MCF 10A (cell line): ENCODE measurements at regions not wholly inside any gene's neighbourhood (a gene's known extent, or its start where the extent isn't known, plus 50 kb on each side); places are given as distances from the start of the nearest gene placed in this dataset.
"Not testable (repeated sequence)": the region's sequence is repeated elsewhere in the genome, so short reads cannot be mapped to it uniquely, and the experiment has no call there.

ENCODE experiments used
- BruUV-seq: library from RNA; stranded (reverse); fragments of 400-500 nt; replicated peaks from 2 replicates; lab custom pipeline; 2021; lab: Mats Ljungman, UMichigan
- CTCF ChIA-PET: fragments of 300-600 bp; sonication (Branson Sonifier 250); formaldehyde crosslinking; extraction: SDS; loops from one replicate; lab custom pipeline; 2021; ENCODE audit warnings: antibody characterized with exemption, inconsistent platforms; lab: Yijun Ruan, JAX
- POLR2A ChIA-PET: fragments of 300-600, 350-650 bp; sonication (Branson Sonifier 250); formaldehyde crosslinking; extraction: SDS; loops from one replicate; lab custom pipeline; 2020; ENCODE audit warnings: antibody characterized with exemption, inconsistent platforms; lab: Yijun Ruan, JAX
- DNase-seq: peaks from one replicate; pipeline ENCODE4 v3.0.0-alpha.2; 2018; ENCODE audit not compliant: unreplicated experiment
- H3K27ac Mint-ChIP-seq: one replicate; pipeline ENCODE4 v1.8.0; 2022; ENCODE audit warnings: mild to moderate bottlenecking, low read depth, mixed read lengths; ENCODE audit not compliant: unreplicated experiment
- H3K27me3 Mint-ChIP-seq: one replicate; pipeline ENCODE4 v1.8.0; 2022; ENCODE audit warnings: mixed read lengths; ENCODE audit not compliant: insufficient read depth, unreplicated experiment
- H3K36me3 Mint-ChIP-seq: one replicate; pipeline ENCODE4 v1.8.0; 2022; ENCODE audit warnings: mild to moderate bottlenecking, moderate library complexity, mixed read lengths; ENCODE audit not compliant: insufficient read depth, unreplicated experiment
- H3K4me1 Mint-ChIP-seq: one replicate; pipeline ENCODE4 v1.8.0; 2022; ENCODE audit warnings: mixed read lengths; ENCODE audit not compliant: insufficient read depth, unreplicated experiment
- H3K4me3 Mint-ChIP-seq: one replicate; pipeline ENCODE4 v1.8.0; 2022; ENCODE audit warnings: mild to moderate bottlenecking, moderate library complexity, mixed read lengths; ENCODE audit not compliant: unreplicated experiment
- H3K9me3 Mint-ChIP-seq: one replicate; pipeline ENCODE4 v1.8.0; 2022; ENCODE audit warnings: mixed read lengths; ENCODE audit not compliant: unreplicated experiment
- intact Hi-C: fragments of 100-400 bp; cut with micrococcal nuclease; formaldehyde crosslinking; loops from 2 replicates; pipeline ENCODE4 v1.14.1; 2022
- TF ChIP-seq, protein P1 (sequence below): fragments of 200-600 bp; IDR thresholded peaks from one replicate; pipeline ENCODE4 v1.8.0; 2022; ENCODE audit warnings: antibody characterized with exemption, mild to moderate bottlenecking; ENCODE audit not compliant: unreplicated experiment

DNA sequence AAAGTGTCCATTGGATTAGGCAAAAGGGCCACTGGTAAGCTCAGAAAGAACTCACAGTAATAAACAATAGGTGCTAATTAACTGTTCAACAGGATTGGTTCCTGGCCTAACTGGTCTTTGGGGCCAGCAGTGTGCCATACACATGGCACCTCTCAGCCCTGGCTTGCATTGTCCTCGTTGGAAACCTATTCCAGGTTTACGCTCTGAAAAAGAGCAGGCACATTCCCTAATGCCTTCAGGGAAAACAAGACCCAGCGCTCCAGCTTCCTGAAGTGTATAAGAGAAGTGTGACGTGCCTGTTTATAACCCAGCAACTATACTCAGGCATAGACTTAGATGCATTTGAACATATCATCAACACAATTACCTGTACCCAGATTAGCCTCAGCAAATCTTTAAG, 51.9 kb upstream of the RBM47 start:
- Mint-ChIP-seq H3K36me3 (no peaks in the 10 kb centered on the region), H3K4me1 (peaks cover 4% of the 10 kb centered on the region), H3K27ac (no peak overlapping the region), H3K4me3 (no peak overlapping the region), H3K27me3 (no peaks in the 10 kb centered on the region), H3K9me3 (no peaks in the 10 kb centered on the region)
- intact Hi-C loops = no loop called here
- CTCF ChIA-PET = interaction anchor here (0.6 to 1.2 kb wide), 3 partner anchors 8 to 680 kb away, joined by 3 read pairs; no protein-coding TSS in a partner anchor
- TF ChIP-seq, protein P1, sequence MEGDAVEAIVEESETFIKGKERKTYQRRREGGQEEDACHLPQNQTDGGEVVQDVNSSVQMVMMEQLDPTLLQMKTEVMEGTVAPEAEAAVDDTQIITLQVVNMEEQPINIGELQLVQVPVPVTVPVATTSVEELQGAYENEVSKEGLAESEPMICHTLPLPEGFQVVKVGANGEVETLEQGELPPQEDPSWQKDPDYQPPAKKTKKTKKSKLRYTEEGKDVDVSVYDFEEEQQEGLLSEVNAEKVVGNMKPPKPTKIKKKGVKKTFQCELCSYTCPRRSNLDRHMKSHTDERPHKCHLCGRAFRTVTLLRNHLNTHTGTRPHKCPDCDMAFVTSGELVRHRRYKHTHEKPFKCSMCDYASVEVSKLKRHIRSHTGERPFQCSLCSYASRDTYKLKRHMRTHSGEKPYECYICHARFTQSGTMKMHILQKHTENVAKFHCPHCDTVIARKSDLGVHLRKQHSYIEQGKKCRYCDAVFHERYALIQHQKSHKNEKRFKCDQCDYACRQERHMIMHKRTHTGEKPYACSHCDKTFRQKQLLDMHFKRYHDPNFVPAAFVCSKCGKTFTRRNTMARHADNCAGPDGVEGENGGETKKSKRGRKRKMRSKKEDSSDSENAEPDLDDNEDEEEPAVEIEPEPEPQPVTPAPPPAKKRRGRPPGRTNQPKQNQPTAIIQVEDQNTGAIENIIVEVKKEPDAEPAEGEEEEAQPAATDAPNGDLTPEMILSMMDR = no peak
- no peak for DNase-seq
- POLR2A ChIA-PET = interaction anchor here (0.6 kb wide), 1 partner anchor 103 kb away, joined by 4 read pairs; no protein-coding TSS in a partner anchor
- no TSS peak for BruUV-seq

DNA sequence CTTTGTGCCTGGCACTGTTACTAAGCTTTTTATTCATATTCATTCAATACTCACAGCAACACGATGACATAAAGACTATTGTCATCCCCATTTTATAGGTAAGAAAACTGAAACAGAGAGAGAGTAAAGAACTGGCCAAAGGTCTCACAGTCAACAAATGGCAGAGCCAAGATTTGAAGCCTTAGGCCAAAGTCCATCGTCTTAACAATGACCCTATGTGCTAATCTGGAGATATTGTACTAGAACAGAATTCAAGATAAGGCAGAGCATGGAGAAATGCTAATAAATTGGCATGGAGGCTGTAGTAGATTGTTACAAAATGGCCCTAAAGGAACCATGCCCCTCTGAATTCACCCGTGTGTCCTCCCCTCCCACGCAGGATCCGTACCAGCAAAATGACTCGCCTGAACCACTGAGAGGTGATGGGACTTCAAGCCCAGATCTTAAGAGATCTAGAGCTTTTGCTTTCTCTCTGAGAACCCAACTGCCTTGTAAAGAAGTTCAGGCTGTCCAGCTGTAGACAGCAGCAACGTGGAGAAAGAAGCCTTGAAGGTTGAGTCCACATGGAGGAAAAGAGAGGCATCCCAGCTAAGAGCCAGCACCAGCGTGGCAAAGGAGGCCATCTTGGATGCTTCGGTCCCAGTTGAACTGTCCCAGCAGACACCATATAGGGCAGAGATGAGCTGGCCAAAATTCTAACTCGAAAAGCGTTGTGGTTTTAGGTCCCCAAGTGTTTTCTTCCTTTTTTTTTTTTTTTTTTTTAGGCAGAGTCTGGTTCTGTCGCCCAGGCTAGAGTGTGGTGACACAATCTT, 52.8 kb upstream of the RBM47 start:
- Mint-ChIP-seq H3K36me3 (no peaks in the 10 kb centered on the region), H3K27ac (no peak overlapping the region), H3K27me3 (no peaks in the 10 kb centered on the region), H3K9me3 (no peaks in the 10 kb centered on the region), H3K4me1 (peaks cover 5% of the 10 kb centered on the region), H3K4me3 (no peak overlapping the region)
- ChIA-PET CTCF (interaction anchor here (1.2 kb wide), 1 partner anchor 9 kb away, joined by 3 read pairs; no protein-coding TSS in a partner anchor), POLR2A (no interaction called here)
- BruUV-seq = no TSS peak
- intact Hi-C loops = no loop called here
- TF ChIP-seq, protein P1 = no peak
- DNase-seq = no peak

DNA sequence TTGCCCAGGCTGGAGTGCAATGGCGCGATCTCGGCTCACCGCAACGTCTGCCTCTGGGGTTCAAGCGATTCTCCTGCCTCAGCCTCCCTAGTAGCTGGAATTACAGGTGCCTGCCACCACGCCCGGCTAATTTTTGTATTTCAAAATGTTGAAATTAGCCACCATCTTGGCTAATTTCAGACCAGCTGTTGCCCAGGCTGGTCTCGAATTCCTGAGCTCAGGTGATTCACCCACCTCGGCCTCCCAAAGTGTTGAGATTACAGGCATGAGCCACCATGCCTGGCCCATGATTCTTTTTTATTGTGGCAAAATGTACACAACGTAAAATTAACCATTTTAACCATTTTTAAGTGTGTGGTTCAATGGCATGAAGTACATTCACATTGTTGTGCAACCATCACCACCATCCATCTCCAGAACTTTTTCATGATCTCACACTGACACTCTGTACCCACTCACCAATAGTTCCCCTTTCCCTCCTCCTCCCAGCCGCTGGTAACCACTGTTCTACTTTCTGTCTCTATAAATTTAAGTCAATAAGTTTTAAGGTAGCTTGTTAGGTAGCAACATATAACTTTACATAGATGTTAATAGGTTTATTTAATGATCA, 54.0 kb upstream of the RBM47 start:
- H3K9me3 Mint-ChIP-seq, H3K27me3 Mint-ChIP-seq, BruUV-seq, H3K4me3 Mint-ChIP-seq, POLR2A ChIA-PET, H3K27ac Mint-ChIP-seq, intact Hi-C loops, H3K36me3 Mint-ChIP-seq, DNase-seq: not testable (repeated sequence)
- CTCF ChIA-PET = interaction anchor here (0.6 to 0.7 kb wide), 2 partner anchors 129 to 513 kb away, joined by 3 to 4 read pairs; no protein-coding TSS in a partner anchor
- H3K4me1 Mint-ChIP-seq = peaks cover 10% of the 10 kb centered on the region

DNA sequence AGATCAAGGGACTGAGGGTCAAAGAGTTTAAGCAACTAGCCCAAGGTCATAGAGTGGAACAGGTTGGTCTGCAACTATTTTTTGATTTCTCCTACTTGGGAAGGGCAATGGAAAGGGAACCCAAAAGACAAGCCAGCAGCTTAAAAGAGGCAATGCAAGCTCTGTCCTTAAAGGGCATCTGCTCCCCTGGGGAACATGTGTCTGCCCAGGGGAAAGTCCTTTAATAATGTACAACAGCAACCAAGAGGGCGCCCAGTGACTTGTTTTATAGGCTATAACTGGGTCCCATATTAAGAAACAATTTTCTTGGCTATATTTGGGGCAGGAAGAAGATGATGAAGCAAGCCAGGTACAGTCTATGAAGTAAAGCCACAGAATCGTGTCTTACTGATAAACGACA, 54.7 kb upstream of the RBM47 start:
- H3K27me3 Mint-ChIP-seq = no peaks in the 10 kb centered on the region
- ChIA-PET POLR2A (interaction anchor here (0.7 kb wide), 1 partner anchor 110 kb away, joined by 3 read pairs; no protein-coding TSS in a partner anchor), CTCF (no interaction called here)
- H3K4me1 Mint-ChIP-seq = peaks cover 10% of the 10 kb centered on the region
- DNase-seq = no peak
- intact Hi-C loops = no loop called here
- no peak overlapping the region for H3K4me3 Mint-ChIP-seq
- no peak overlapping the region for H3K27ac Mint-ChIP-seq
- no peaks in the 10 kb centered on the region for H3K9me3 Mint-ChIP-seq
- BruUV-seq = no TSS peak
- TF ChIP-seq, protein P1 = no peak
- no peaks in the 10 kb centered on the region for H3K36me3 Mint-ChIP-seq
